ENCODE measurements at regions not wholly inside any gene's neighbourhood (a gene's known extent, or its start where the extent isn't known, plus 50 kb on each side); places are given as distances from the start of the nearest gene placed in this dataset.

GRCh38 chr15:91783008-91783407 lies 70.5 kb upstream of the SLCO3A1 start:
- H3K4me1 Mint-ChIP-seq (ENCODE audit: low read depth) = no peaks in the 10 kb centered on the region
- no peaks in the 10 kb centered on the region for H3K4me1 ChIP-seq (ENCODE audit: insufficient read depth, low read length)
- H3K36me3 Mint-ChIP-seq (ENCODE audit: low read depth) = no peaks in the 10 kb centered on the region
- H3K9me3 ChIP-seq (ENCODE audit: control insufficient read depth in 1 of 2, insufficient read depth in 1 of 2, low read length in 2 of 2) = no peaks in the 10 kb centered on the region
- intact Hi-C loops (cut with DNase I, micrococcal nuclease) = no loop called here
- no peak for DNase-seq
- no peaks in the 10 kb centered on the region for H3K9me3 Mint-ChIP-seq
- ChIA-PET POLR2A (interaction anchor here (0.6 kb wide), 1 partner anchor 374 kb away, joined by 3 read pairs; no protein-coding TSS in a partner anchor), CTCF (no interaction called here)
- H3K27me3 ChIP-seq (ENCODE audit: control insufficient read depth in 1 of 2, insufficient read depth in 2 of 2, low read length in 2 of 2) = peaks cover 16 to 18% of the 10 kb centered on the region in 2 experiments
- H3K27ac Mint-ChIP-seq = no peak overlapping the region
- no peak for ATAC-seq (ENCODE audit: poor library complexity)
- no peak overlapping the region for H3K4me3 ChIP-seq (ENCODE audit: low read length)
- H3K36me3 ChIP-seq (ENCODE audit: insufficient read depth, low read length) = no peaks in the 10 kb centered on the region
- H3K4me3 Mint-ChIP-seq = no peak overlapping the region
- H3K27me3 Mint-ChIP-seq = peaks cover 16% of the 10 kb centered on the region
- TF ChIP-seq CTCF (IDR thresholded peaks at IDR 0.05) = no peak
- no peak overlapping the region for H3K27ac ChIP-seq (ENCODE audit: low read depth in 1 of 2, low read length in 2 of 2)

GRCh38 chr15:91783451-91783850 lies 70.1 kb upstream of the SLCO3A1 start:
- ATAC-seq (ENCODE audit: poor library complexity) (no peak), DNase-seq (no peak)
- no peak overlapping the region for H3K27ac Mint-ChIP-seq
- H3K4me1 ChIP-seq (ENCODE audit: insufficient read depth, low read length) = no peaks in the 10 kb centered on the region
- no peaks in the 10 kb centered on the region for H3K9me3 ChIP-seq (ENCODE audit: control insufficient read depth in 1 of 2, insufficient read depth in 1 of 2, low read length in 2 of 2)
- H3K4me3 ChIP-seq (ENCODE audit: low read length) = no peak overlapping the region
- no peaks in the 10 kb centered on the region for H3K4me1 Mint-ChIP-seq (ENCODE audit: low read depth)
- no peak for TF ChIP-seq CTCF (IDR thresholded peaks at IDR 0.05)
- H3K36me3 ChIP-seq (ENCODE audit: insufficient read depth, low read length) = no peaks in the 10 kb centered on the region
- ChIA-PET CTCF (no interaction called here), POLR2A (interaction anchor here (0.6 kb wide), 1 partner anchor 374 kb away, joined by 3 read pairs; no protein-coding TSS in a partner anchor)
- peaks cover 16% of the 10 kb centered on the region for H3K27me3 Mint-ChIP-seq
- intact Hi-C loops (cut with DNase I, micrococcal nuclease) = no loop called here
- no peaks in the 10 kb centered on the region for H3K9me3 Mint-ChIP-seq
- no peak overlapping the region for H3K27ac ChIP-seq (ENCODE audit: low read depth in 1 of 2, low read length in 2 of 2)
- H3K27me3 ChIP-seq (ENCODE audit: control insufficient read depth in 1 of 2, insufficient read depth in 2 of 2, low read length in 2 of 2) = peaks cover 16 to 18% of the 10 kb centered on the region in 2 experiments
- H3K4me3 Mint-ChIP-seq = no peak overlapping the region
- no peaks in the 10 kb centered on the region for H3K36me3 Mint-ChIP-seq (ENCODE audit: low read depth)

- Mint-ChIP-seq H3K27me3 (peaks cover 16% of the 10 kb centered on the region), H3K9me3 (no peaks in the 10 kb centered on the region), H3K27ac (no peak overlapping the region), H3K36me3 (ENCODE audit: low read depth) (no peaks in the 10 kb centered on the region), H3K4me1 (ENCODE audit: low read depth) (no peaks in the 10 kb centered on the region), H3K4me3 (no peak overlapping the region)
- CTCF ChIA-PET = no interaction called here
- DNase-seq = no peak
- Histone ChIP-seq H3K36me3 (ENCODE audit: insufficient read depth, low read length) (no peaks in the 10 kb centered on the region), H3K27ac (ENCODE audit: low read depth in 1 of 2, low read length in 2 of 2) (no peak overlapping the region), H3K27me3 (ENCODE audit: control insufficient read depth in 1 of 2, insufficient read depth in 2 of 2, low read length in 2 of 2) (peaks cover 10 to 12% of the 10 kb centered on the region in 2 experiments), H3K4me3 (ENCODE audit: low read length) (no peak overlapping the region), H3K4me1 (ENCODE audit: insufficient read depth, low read length) (no peaks in the 10 kb centered on the region), H3K9me3 (ENCODE audit: control insufficient read depth in 1 of 2, insufficient read depth in 1 of 2, low read length in 2 of 2) (no peaks in the 10 kb centered on the region)
- POLR2A ChIA-PET = no interaction called here
- TF ChIP-seq CTCF (IDR thresholded peaks at IDR 0.05) = no peak
- no peak for ATAC-seq (ENCODE audit: poor library complexity)
- intact Hi-C loops (cut with DNase I, micrococcal nuclease) = no loop called here
These were observed 68.4 kb upstream of the SLCO3A1 start for GRCh38 chr15:91784973-91785709.

Measured in CD4-positive, alpha-beta T cell (primary cell).